ENCODE measurements at regions not wholly inside any gene's neighbourhood (a gene's known extent, or its start where the extent isn't known, plus 50 kb on each side); places are given as distances from the start of the nearest gene placed in this dataset.

GRCh38 chr1:34656731-34657130 lies 98.1 kb upstream of the GJB5 start:
- WGBS (ENCODE audit: low lambda C conversion rate, missing lambda C conversion rate): 32% methylated on average over 8 of the region's 8 CpGs
- Histone ChIP-seq H3K9me2 (replicated peaks; ENCODE audit: insufficient read depth) (no peaks in the 10 kb centered on the region), H3K4me2 (no peak overlapping the region), H3K4me1 (ENCODE audit: insufficient read depth) (no peaks in the 10 kb centered on the region), H4K20me1 (ENCODE audit: insufficient read depth, poor library complexity, severe bottlenecking) (no peaks in the 10 kb centered on the region), H3K79me2 (no peaks in the 10 kb centered on the region), H3K27me3 (peaks cover 18% of the 10 kb centered on the region), H2AFZ (no peak overlapping the region), H3K36me3 (replicated peaks; ENCODE audit: insufficient read depth, low read depth) (no peaks in the 10 kb centered on the region), H3K4me3 (no peak overlapping the region), H3K27ac (no peak overlapping the region), H3K9me3 (ENCODE audit: low read depth) (no peaks in the 10 kb centered on the region)
- DNase-seq (ENCODE audit: low spot score): no peak
- TF ChIP-seq EZH2phosphoT487 (IDR thresholded peaks at IDR 0.05; ENCODE audit: low read depth, severe bottlenecking, unreplicated experiment): no peak

DNA sequence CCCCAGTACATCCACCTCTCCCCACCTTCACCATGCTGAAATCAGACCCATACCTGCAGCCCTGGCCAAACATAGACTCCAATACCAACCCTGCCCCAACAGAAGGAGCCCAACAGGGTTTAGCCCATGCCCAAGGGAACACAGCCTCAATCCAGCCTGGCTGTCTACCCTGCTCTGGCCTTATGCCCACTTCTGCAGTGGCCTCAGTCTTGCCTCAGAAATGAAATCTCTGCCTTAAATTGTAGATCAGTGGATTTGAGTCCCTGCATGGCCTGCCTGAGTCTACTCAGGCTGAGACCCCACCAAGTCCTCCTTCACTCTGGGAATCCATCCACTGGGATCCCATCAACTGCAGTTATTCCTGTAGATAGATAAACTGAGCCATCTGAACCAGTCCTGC lies 97.6 kb upstream of the GJB5 start:
- Histone ChIP-seq H2AFZ (no peak overlapping the region), H3K27me3 (peaks cover 18% of the 10 kb centered on the region), H3K4me1 (ENCODE audit: insufficient read depth) (no peaks in the 10 kb centered on the region), H3K36me3 (replicated peaks; ENCODE audit: insufficient read depth, low read depth) (no peaks in the 10 kb centered on the region), H3K9me3 (ENCODE audit: low read depth) (no peaks in the 10 kb centered on the region), H3K4me2 (no peak overlapping the region), H3K79me2 (no peaks in the 10 kb centered on the region), H3K9me2 (replicated peaks; ENCODE audit: insufficient read depth) (no peaks in the 10 kb centered on the region), H3K4me3 (no peak overlapping the region), H4K20me1 (ENCODE audit: insufficient read depth, poor library complexity, severe bottlenecking) (no peaks in the 10 kb centered on the region), H3K27ac (no peak overlapping the region)
- TF ChIP-seq EZH2phosphoT487 (IDR thresholded peaks at IDR 0.05; ENCODE audit: low read depth, severe bottlenecking, unreplicated experiment) (no peak), EZH2 (IDR thresholded peaks at IDR 0.05; ENCODE audit: borderline replicate concordance) (no peak)
- TF ChIP-seq, protein P1, sequence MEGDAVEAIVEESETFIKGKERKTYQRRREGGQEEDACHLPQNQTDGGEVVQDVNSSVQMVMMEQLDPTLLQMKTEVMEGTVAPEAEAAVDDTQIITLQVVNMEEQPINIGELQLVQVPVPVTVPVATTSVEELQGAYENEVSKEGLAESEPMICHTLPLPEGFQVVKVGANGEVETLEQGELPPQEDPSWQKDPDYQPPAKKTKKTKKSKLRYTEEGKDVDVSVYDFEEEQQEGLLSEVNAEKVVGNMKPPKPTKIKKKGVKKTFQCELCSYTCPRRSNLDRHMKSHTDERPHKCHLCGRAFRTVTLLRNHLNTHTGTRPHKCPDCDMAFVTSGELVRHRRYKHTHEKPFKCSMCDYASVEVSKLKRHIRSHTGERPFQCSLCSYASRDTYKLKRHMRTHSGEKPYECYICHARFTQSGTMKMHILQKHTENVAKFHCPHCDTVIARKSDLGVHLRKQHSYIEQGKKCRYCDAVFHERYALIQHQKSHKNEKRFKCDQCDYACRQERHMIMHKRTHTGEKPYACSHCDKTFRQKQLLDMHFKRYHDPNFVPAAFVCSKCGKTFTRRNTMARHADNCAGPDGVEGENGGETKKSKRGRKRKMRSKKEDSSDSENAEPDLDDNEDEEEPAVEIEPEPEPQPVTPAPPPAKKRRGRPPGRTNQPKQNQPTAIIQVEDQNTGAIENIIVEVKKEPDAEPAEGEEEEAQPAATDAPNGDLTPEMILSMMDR (IDR thresholded peaks at IDR 0.05; ENCODE audit: poor library complexity): no peak
- no peak for DNase-seq (ENCODE audit: low spot score)

GRCh38 chr1:34657849-34658248 lies 97.0 kb upstream of the GJB5 start:
- Histone ChIP-seq H3K4me3 (no peak overlapping the region), H4K20me1 (ENCODE audit: insufficient read depth, poor library complexity, severe bottlenecking) (no peaks in the 10 kb centered on the region), H2AFZ (no peak overlapping the region), H3K4me2 (no peak overlapping the region), H3K27ac (no peak overlapping the region), H3K4me1 (ENCODE audit: insufficient read depth) (no peaks in the 10 kb centered on the region), H3K9me2 (replicated peaks; ENCODE audit: insufficient read depth) (no peaks in the 10 kb centered on the region), H3K79me2 (no peaks in the 10 kb centered on the region), H3K36me3 (replicated peaks; ENCODE audit: insufficient read depth, low read depth) (no peaks in the 10 kb centered on the region), H3K9me3 (ENCODE audit: low read depth) (no peaks in the 10 kb centered on the region), H3K27me3 (peaks cover 18% of the 10 kb centered on the region)
- TF ChIP-seq EZH2 (IDR thresholded peaks at IDR 0.05; ENCODE audit: borderline replicate concordance) (no peak), EZH2phosphoT487 (IDR thresholded peaks at IDR 0.05; ENCODE audit: low read depth, severe bottlenecking, unreplicated experiment) (no peak)
- TF ChIP-seq, protein P1 (IDR thresholded peaks at IDR 0.05; ENCODE audit: poor library complexity): no peak
- WGBS (ENCODE audit: low lambda C conversion rate, missing lambda C conversion rate): 92% methylated on average over 2 of the region's 2 CpGs
- DNase-seq (ENCODE audit: low spot score): no peak

DNA sequence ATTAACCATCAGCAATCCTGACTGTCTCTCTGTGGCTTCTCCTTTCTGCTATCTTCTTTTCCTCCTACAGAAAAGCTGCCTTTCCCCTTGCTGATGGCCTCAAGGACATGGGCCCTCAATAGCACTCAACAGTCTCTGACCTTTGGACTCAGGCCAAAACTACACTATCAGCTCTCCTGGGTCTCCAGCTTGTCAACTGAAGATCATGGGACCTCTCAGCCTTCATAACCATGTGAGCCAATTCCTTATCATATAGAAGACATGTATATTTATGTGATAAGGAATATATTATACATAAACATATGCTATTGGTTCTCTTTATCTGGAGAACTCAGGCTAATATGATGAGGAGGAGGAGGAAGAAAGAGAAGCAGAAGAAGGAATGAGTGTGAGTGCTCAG lies 91.8 kb upstream of the GJB5 start:
- Histone ChIP-seq H3K4me3 (no peak overlapping the region), H3K4me2 (no peak overlapping the region), H3K9me3 (ENCODE audit: low read depth) (no peaks in the 10 kb centered on the region), H3K36me3 (replicated peaks; ENCODE audit: insufficient read depth, low read depth) (no peaks in the 10 kb centered on the region), H3K27me3 (no peaks in the 10 kb centered on the region), H3K4me1 (ENCODE audit: insufficient read depth) (no peaks in the 10 kb centered on the region), H4K20me1 (ENCODE audit: insufficient read depth, poor library complexity, severe bottlenecking) (no peaks in the 10 kb centered on the region), H3K27ac (peak overlapping the region; percentile 22), H3K79me2 (no peaks in the 10 kb centered on the region), H3K9me2 (replicated peaks; ENCODE audit: insufficient read depth) (no peaks in the 10 kb centered on the region), H2AFZ (no peak overlapping the region)
- DNase-seq (ENCODE audit: low spot score): peak; percentile 49
- TF ChIP-seq EZH2 (IDR thresholded peaks at IDR 0.05; ENCODE audit: borderline replicate concordance): no peak

GRCh38 chr1:34668063-34668462 lies 86.8 kb upstream of the GJB5 start:
- Histone ChIP-seq H3K4me2 (no peak overlapping the region), H3K27ac (no peak overlapping the region), H4K20me1 (ENCODE audit: insufficient read depth, poor library complexity, severe bottlenecking) (no peaks in the 10 kb centered on the region), H3K9me3 (ENCODE audit: low read depth) (no peaks in the 10 kb centered on the region), H2AFZ (no peak overlapping the region), H3K36me3 (replicated peaks; ENCODE audit: insufficient read depth, low read depth) (no peaks in the 10 kb centered on the region), H3K27me3 (no peaks in the 10 kb centered on the region), H3K79me2 (no peaks in the 10 kb centered on the region), H3K4me1 (ENCODE audit: insufficient read depth) (no peaks in the 10 kb centered on the region), H3K9me2 (replicated peaks; ENCODE audit: insufficient read depth) (no peaks in the 10 kb centered on the region), H3K4me3 (no peak overlapping the region)
- DNase-seq (ENCODE audit: low spot score): no peak
- TF ChIP-seq EZH2 (IDR thresholded peaks at IDR 0.05; ENCODE audit: borderline replicate concordance) (no peak), EZH2phosphoT487 (IDR thresholded peaks at IDR 0.05; ENCODE audit: low read depth, severe bottlenecking, unreplicated experiment) (no peak)
- TF ChIP-seq, protein P1 (IDR thresholded peaks at IDR 0.05; ENCODE audit: poor library complexity): no peak
- 88% methylated on average over 3 of the region's 3 CpGs for WGBS (ENCODE audit: low lambda C conversion rate, missing lambda C conversion rate)

All from hepatocyte (in vitro differentiated cells).